NCI-H1092 (cell line): ENCODE measurements at regions not wholly inside any gene's neighbourhood (a gene's known extent, or its start where the extent isn't known, plus 50 kb on each side); places are given as distances from the start of the nearest gene placed in this dataset.
A peak's percentile ranks its signal among the peaks of the same experiment; 100 is the strongest.

ENCODE experiments used
- DNase-seq: peaks from one replicate; lab custom pipeline; 2025; lab: John Stamatoyannopoulos, UW

- no peak for DNase-seq
Measured at GRCh38 chr9:84125046-84125445, 144.4 kb downstream of the RMI1 start.

GRCh38 chr9:84129529-84129928 lies 148.9 kb downstream of the RMI1 start:
- no peak for DNase-seq

- no peak for DNase-seq
Measured at GRCh38 chr9:84136119-84136868, 155.7 kb downstream of the RMI1 start.

GRCh38 chr9:84137968-84138367 lies 157.4 kb downstream of the RMI1 start:
- DNase-seq = no peak

GRCh38 chr9:84138541-84138940 lies 157.9 kb downstream of the RMI1 start:
- DNase-seq = no peak

GRCh38 chr9:84139296-84140070 lies 158.9 kb downstream of the RMI1 start:
- DNase-seq = peak; percentile 81

GRCh38 chr9:84140535-84141101 lies 160.0 kb downstream of the RMI1 start:
- DNase-seq = peak; percentile 52

GRCh38 chr9:84141741-84142370 lies 161.3 kb downstream of the RMI1 start:
- peak; percentile 24 for DNase-seq

GRCh38 chr9:84145031-84145430 lies 164.4 kb downstream of the RMI1 start:
- no peak for DNase-seq

GRCh38 chr9:84145780-84146179 lies 165.2 kb downstream of the RMI1 start:
- DNase-seq = no peak

GRCh38 chr9:84146893-84147710 lies 166.5 kb downstream of the RMI1 start:
- no peak for DNase-seq

- no peak for DNase-seq
Measured at GRCh38 chr9:84151236-84151635, 170.6 kb downstream of the RMI1 start.

GRCh38 chr9:84151640-84152039 lies 171.0 kb downstream of the RMI1 start:
- DNase-seq = peak; percentile 89

- no peak for DNase-seq
Measured at GRCh38 chr9:84152204-84152603, 171.6 kb downstream of the RMI1 start.

- DNase-seq = no peak
Measured at GRCh38 chr9:84153885-84154284, 173.3 kb downstream of the RMI1 start.

- DNase-seq = no peak
Measured at GRCh38 chr9:84154320-84154719, 173.7 kb downstream of the RMI1 start.

- DNase-seq = no peak
Measured at GRCh38 chr9:84163052-84163650, 177.4 kb downstream of the SLC28A3 start.

GRCh38 chr9:84166891-84167290 lies 173.7 kb downstream of the SLC28A3 start:
- DNase-seq = no peak

- DNase-seq = no peak
Measured at GRCh38 chr9:84169240-84169639, 171.3 kb downstream of the SLC28A3 start.

GRCh38 chr9:84170521-84171141 lies 169.9 kb downstream of the SLC28A3 start:
- peak; percentile 23 for DNase-seq

GRCh38 chr9:84173961-84174360 lies 166.6 kb downstream of the SLC28A3 start:
- DNase-seq = no peak
